Suprapubic skin (tissue), 4 donors: ENCODE measurements at regions not wholly inside any gene's neighbourhood (a gene's known extent, or its start where the extent isn't known, plus 50 kb on each side); places are given as distances from the start of the nearest gene placed in this dataset.

Experiments used
- EP300 ChIP-seq: sonication (generic); formaldehyde crosslinking; IDR thresholded peaks from one replicate; pipeline ENCODE4 v1.6.1; 2017; ENCODE audit warnings: antibody characterized with exemption
- POLR2A ChIP-seq, 2 donors: fragments of 450-650 bp; IDR thresholded peaks; one replicate each; pipeline ENCODE4 v1.6.1; 2017; ENCODE audit warnings: antibody characterized with exemption in 2 of 2, mild to moderate bottlenecking in 2 of 2, moderate library complexity in 2 of 2
- POLR2AphosphoS5 ChIP-seq, 3 donors: sonication (generic); formaldehyde crosslinking; IDR thresholded peaks; one replicate each; pipeline ENCODE4 v1.6.1; 2017; ENCODE audit warnings: antibody characterized with exemption in 3 of 3
- TF ChIP-seq, protein P1 (sequence below), 2 donors: fragments of 200-600 bp in 1 of 2; fragments of 450-650 bp in 1 of 2; sonication (generic) in 1 of 2; IDR thresholded peaks; one replicate each; pipeline ENCODE4 v1.5.1; 2016 to 2019; ENCODE audit warnings: antibody characterized with exemption in 2 of 2, mild to moderate bottlenecking in 1 of 2, moderate library complexity in 1 of 2

DNA sequence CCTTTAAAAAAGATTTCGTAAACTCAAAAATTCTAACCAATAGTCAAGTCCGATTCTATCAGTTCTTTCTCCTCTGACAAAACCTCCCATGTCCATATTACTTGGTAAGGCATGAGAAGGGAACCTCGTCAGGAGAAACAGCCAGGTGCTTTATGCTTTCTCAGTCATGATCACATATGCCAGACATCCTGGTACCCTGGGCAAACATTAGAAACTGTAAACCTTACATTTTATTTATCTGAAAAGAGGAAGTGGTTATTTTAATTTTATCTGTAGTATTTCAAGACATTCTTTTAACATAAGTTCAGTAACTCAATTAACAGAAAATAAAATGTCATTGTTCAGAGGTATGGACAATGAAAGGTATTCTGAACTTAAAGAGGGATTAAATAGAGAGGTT is 474.8 kb upstream of the GBE1 start:
- TF ChIP-seq EP300: no peak
- TF ChIP-seq, protein P1, sequence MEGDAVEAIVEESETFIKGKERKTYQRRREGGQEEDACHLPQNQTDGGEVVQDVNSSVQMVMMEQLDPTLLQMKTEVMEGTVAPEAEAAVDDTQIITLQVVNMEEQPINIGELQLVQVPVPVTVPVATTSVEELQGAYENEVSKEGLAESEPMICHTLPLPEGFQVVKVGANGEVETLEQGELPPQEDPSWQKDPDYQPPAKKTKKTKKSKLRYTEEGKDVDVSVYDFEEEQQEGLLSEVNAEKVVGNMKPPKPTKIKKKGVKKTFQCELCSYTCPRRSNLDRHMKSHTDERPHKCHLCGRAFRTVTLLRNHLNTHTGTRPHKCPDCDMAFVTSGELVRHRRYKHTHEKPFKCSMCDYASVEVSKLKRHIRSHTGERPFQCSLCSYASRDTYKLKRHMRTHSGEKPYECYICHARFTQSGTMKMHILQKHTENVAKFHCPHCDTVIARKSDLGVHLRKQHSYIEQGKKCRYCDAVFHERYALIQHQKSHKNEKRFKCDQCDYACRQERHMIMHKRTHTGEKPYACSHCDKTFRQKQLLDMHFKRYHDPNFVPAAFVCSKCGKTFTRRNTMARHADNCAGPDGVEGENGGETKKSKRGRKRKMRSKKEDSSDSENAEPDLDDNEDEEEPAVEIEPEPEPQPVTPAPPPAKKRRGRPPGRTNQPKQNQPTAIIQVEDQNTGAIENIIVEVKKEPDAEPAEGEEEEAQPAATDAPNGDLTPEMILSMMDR (IDR thresholded peaks at IDR 0.05): no peak
- no peak for TF ChIP-seq POLR2A (IDR thresholded peaks at IDR 0.05)
- no peak for TF ChIP-seq POLR2AphosphoS5 (IDR thresholded peaks at IDR 0.05)
